ENCODE measurements at regions not wholly inside any gene's neighbourhood (a gene's known extent, or its start where the extent isn't known, plus 50 kb on each side); places are given as distances from the start of the nearest gene placed in this dataset.

GRCh38 chr21:22703521-22703920 is 1705.3 kb downstream of the NCAM2 start:
- POLR2A ChIA-PET: no interaction called here
- no peak for ATAC-seq
- TF ChIP-seq, protein P1, sequence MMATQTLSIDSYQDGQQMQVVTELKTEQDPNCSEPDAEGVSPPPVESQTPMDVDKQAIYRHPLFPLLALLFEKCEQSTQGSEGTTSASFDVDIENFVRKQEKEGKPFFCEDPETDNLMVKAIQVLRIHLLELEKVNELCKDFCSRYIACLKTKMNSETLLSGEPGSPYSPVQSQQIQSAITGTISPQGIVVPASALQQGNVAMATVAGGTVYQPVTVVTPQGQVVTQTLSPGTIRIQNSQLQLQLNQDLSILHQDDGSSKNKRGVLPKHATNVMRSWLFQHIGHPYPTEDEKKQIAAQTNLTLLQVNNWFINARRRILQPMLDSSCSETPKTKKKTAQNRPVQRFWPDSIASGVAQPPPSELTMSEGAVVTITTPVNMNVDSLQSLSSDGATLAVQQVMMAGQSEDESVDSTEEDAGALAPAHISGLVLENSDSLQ (IDR thresholded peaks at IDR 0.05): no peak
- TF ChIP-seq POLR2AphosphoS5 (IDR thresholded peaks at IDR 0.05; ENCODE audit: low read length): no peak
- no peak for TF ChIP-seq ETV6 (conservative IDR thresholded peaks at IDR 0.05 in 1 of 2, IDR thresholded peaks at IDR 0.05 in 1 of 2; ENCODE audit: borderline replicate concordance in 1 of 2, low read depth in 1 of 2)
- TF ChIP-seq WRNIP1 (IDR thresholded peaks at IDR 0.05; ENCODE audit: borderline replicate concordance, low read depth, low read length): no peak
- TF ChIP-seq ZNF207 (IDR thresholded peaks at IDR 0.05; ENCODE audit: borderline replicate concordance): no peak
- TF ChIP-seq CEBPZ (IDR thresholded peaks at IDR 0.05; ENCODE audit: low read depth, low read length): no peak
- no peak for TF ChIP-seq POLR2AphosphoS2 (IDR thresholded peaks at IDR 0.05; ENCODE audit: low read depth, low read length)
- no peak for TF ChIP-seq TBL1XR1 (IDR thresholded peaks at IDR 0.05; ENCODE audit: low read depth, low read length)
- TF ChIP-seq, protein P2, sequence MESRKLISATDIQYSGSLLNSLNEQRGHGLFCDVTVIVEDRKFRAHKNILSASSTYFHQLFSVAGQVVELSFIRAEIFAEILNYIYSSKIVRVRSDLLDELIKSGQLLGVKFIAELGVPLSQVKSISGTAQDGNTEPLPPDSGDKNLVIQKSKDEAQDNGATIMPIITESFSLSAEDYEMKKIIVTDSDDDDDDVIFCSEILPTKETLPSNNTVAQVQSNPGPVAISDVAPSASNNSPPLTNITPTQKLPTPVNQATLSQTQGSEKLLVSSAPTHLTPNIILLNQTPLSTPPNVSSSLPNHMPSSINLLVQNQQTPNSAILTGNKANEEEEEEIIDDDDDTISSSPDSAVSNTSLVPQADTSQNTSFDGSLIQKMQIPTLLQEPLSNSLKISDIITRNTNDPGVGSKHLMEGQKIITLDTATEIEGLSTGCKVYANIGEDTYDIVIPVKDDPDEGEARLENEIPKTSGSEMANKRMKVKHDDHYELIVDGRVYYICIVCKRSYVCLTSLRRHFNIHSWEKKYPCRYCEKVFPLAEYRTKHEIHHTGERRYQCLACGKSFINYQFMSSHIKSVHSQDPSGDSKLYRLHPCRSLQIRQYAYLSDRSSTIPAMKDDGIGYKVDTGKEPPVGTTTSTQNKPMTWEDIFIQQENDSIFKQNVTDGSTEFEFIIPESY (IDR thresholded peaks at IDR 0.05): no peak
- no peak for TF ChIP-seq RAD21 (IDR thresholded peaks at IDR 0.05; ENCODE audit: insufficient read depth, low read depth, low read length)
- TF ChIP-seq, protein P3, sequence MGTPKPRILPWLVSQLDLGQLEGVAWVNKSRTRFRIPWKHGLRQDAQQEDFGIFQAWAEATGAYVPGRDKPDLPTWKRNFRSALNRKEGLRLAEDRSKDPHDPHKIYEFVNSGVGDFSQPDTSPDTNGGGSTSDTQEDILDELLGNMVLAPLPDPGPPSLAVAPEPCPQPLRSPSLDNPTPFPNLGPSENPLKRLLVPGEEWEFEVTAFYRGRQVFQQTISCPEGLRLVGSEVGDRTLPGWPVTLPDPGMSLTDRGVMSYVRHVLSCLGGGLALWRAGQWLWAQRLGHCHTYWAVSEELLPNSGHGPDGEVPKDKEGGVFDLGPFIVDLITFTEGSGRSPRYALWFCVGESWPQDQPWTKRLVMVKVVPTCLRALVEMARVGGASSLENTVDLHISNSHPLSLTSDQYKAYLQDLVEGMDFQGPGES (IDR thresholded peaks at IDR 0.05): no peak
- TF ChIP-seq E2F8 (IDR thresholded peaks at IDR 0.05; ENCODE audit: low read depth, partially characterized antibody): no peak
- no peaks in the 10 kb centered on the region; the same call in 2 of the 3 replicates for H3K9me3 ChIP-seq (replicated peaks; ENCODE audit: control insufficient read depth, insufficient read depth, low read length)
- H3K4me1 ChIP-seq (ENCODE audit: control insufficient read depth, insufficient read depth, low read length): no peaks in the 10 kb centered on the region
- H3K4me3 ChIP-seq: no peak overlapping the region
- SMC1A ChIA-PET (ENCODE audit: uncharacterized antibody, unreplicated experiment): no interaction called here
- CTCF ChIA-PET: no interaction called here
- in situ Hi-C loops (cut with MboI): no loop called here
- no peaks in the 10 kb centered on the region for H3K36me3 ChIP-seq (ENCODE audit: control insufficient read depth in 2 of 2, insufficient read depth in 2 of 2, low read length in 1 of 2)
- no peak overlapping the region for H3K9ac ChIP-seq (ENCODE audit: control insufficient read depth, insufficient read depth, low read length)
- no peak overlapping the region for H3K27ac ChIP-seq (ENCODE audit: control insufficient read depth, insufficient read depth)
- intact Hi-C loops (cut with micrococcal nuclease; ENCODE audit: unreplicated experiment): no loop called here
- DNase-seq (ENCODE audit: low read depth, low spot score): no peak
- H3K27me3 ChIP-seq (replicated peaks in 1 of 2; ENCODE audit: control insufficient read depth in 2 of 2, insufficient read depth in 2 of 2, low read length in 1 of 2): no peaks in the 10 kb centered on the region
- H4K20me1 ChIP-seq (ENCODE audit: control insufficient read depth, insufficient read depth): no peaks in the 10 kb centered on the region
- no TSS peak for BruUV-seq (replicated peaks)
- WGBS (ENCODE audit: insufficient coverage, insufficient replicate concordance, low lambda C conversion rate, missing lambda C conversion rate): 56% methylated on average over 2 of the region's 2 CpGs
- no peak overlapping the region for H2AFZ ChIP-seq (ENCODE audit: control insufficient read depth, low read depth, low read length)
- RAD21 ChIA-PET (ENCODE audit: unreplicated experiment): no interaction called here
- no peak for FAIRE-seq
- no peaks in the 10 kb centered on the region for H3K79me2 ChIP-seq (ENCODE audit: control insufficient read depth, insufficient read depth, low read length)
- H3K4me2 ChIP-seq (ENCODE audit: control insufficient read depth, insufficient read depth): no peak overlapping the region
